ENCODE measurements at regions not wholly inside any gene's neighbourhood (a gene's known extent, or its start where the extent isn't known, plus 50 kb on each side); places are given as distances from the start of the nearest gene placed in this dataset.

- no peaks in the 10 kb centered on the region for H3K4me1 Mint-ChIP-seq
- no peaks in the 10 kb centered on the region for H3K36me3 Mint-ChIP-seq (ENCODE audit: low read depth)
- no peak overlapping the region for H3K27ac Mint-ChIP-seq
- no peak for ATAC-seq
- DNase-seq: no peak
- H3K9me3 Mint-ChIP-seq: peaks cover 5% of the 10 kb centered on the region
- H3K4me3 Mint-ChIP-seq: no peak overlapping the region
- H3K27me3 Mint-ChIP-seq: no peaks in the 10 kb centered on the region
These were observed 1290.7 kb upstream of the ADGRL2 start for GRCh38 chr1:80509965-80510522.

GRCh38 chr1:80506216-80506615 lies 1294.5 kb upstream of the ADGRL2 start:
- no peaks in the 10 kb centered on the region for H3K36me3 Mint-ChIP-seq (ENCODE audit: low read depth)
- no peaks in the 10 kb centered on the region for H3K4me1 Mint-ChIP-seq
- no peak overlapping the region for H3K27ac Mint-ChIP-seq
- DNase-seq (no peak), ATAC-seq (no peak)
- no peaks in the 10 kb centered on the region for H3K27me3 Mint-ChIP-seq
- H3K4me3 Mint-ChIP-seq: no peak overlapping the region
- peaks cover 8% of the 10 kb centered on the region for H3K9me3 Mint-ChIP-seq

GRCh38 chr1:80498673-80499072 lies 1302.1 kb upstream of the ADGRL2 start:
- Mint-ChIP-seq H3K36me3 (ENCODE audit: low read depth) (no peaks in the 10 kb centered on the region), H3K4me1 (no peaks in the 10 kb centered on the region), H3K27me3 (no peaks in the 10 kb centered on the region), H3K9me3 (no peaks in the 10 kb centered on the region), H3K4me3 (no peak overlapping the region), H3K27ac (no peak overlapping the region)
- ATAC-seq: no peak
- DNase-seq: no peak

GRCh38 chr1:80495806-80496205 lies 1304.9 kb upstream of the ADGRL2 start:
- no peaks in the 10 kb centered on the region for H3K9me3 Mint-ChIP-seq
- H3K27ac Mint-ChIP-seq: no peak overlapping the region
- ATAC-seq: no peak
- no peaks in the 10 kb centered on the region for H3K4me1 Mint-ChIP-seq
- DNase-seq: no peak
- H3K27me3 Mint-ChIP-seq: no peaks in the 10 kb centered on the region
- no peak overlapping the region for H3K4me3 Mint-ChIP-seq
- no peaks in the 10 kb centered on the region for H3K36me3 Mint-ChIP-seq (ENCODE audit: low read depth)

GRCh38 chr1:80472145-80472544 lies 1328.6 kb upstream of the ADGRL2 start:
- Mint-ChIP-seq H3K27me3 (no peaks in the 10 kb centered on the region), H3K9me3 (peaks cover 11% of the 10 kb centered on the region), H3K36me3 (ENCODE audit: low read depth) (no peaks in the 10 kb centered on the region), H3K27ac (no peak overlapping the region), H3K4me3 (no peak overlapping the region), H3K4me1 (no peaks in the 10 kb centered on the region)
- no peak for DNase-seq
- no peak for ATAC-seq

GRCh38 chr1:80468356-80468755 lies 1332.4 kb upstream of the ADGRL2 start:
- no peaks in the 10 kb centered on the region for H3K27me3 Mint-ChIP-seq
- DNase-seq: no peak
- H3K4me3 Mint-ChIP-seq: no peak overlapping the region
- H3K4me1 Mint-ChIP-seq: no peaks in the 10 kb centered on the region
- H3K36me3 Mint-ChIP-seq (ENCODE audit: low read depth): no peaks in the 10 kb centered on the region
- H3K9me3 Mint-ChIP-seq: peaks cover 5% of the 10 kb centered on the region
- no peak for ATAC-seq
- H3K27ac Mint-ChIP-seq: no peak overlapping the region

GRCh38 chr1:80462006-80462405 lies 1338.7 kb upstream of the ADGRL2 start:
- Mint-ChIP-seq H3K36me3 (ENCODE audit: low read depth) (no peaks in the 10 kb centered on the region), H3K4me3 (no peak overlapping the region), H3K27me3 (no peaks in the 10 kb centered on the region), H3K9me3 (peaks cover 7% of the 10 kb centered on the region), H3K4me1 (no peaks in the 10 kb centered on the region), H3K27ac (no peak overlapping the region)
- DNase-seq (no peak), ATAC-seq (no peak)

- Mint-ChIP-seq H3K27ac (no peak overlapping the region), H3K4me3 (no peak overlapping the region), H3K9me3 (peaks cover 5% of the 10 kb centered on the region), H3K36me3 (ENCODE audit: low read depth) (no peaks in the 10 kb centered on the region), H3K4me1 (no peaks in the 10 kb centered on the region), H3K27me3 (no peaks in the 10 kb centered on the region)
- DNase-seq (no peak), ATAC-seq (no peak)
These were observed 1343.3 kb upstream of the ADGRL2 start for GRCh38 chr1:80457409-80457808.

GRCh38 chr1:80453775-80454174 lies 1347.0 kb upstream of the ADGRL2 start:
- ATAC-seq: no peak
- Mint-ChIP-seq H3K27ac (no peak overlapping the region), H3K4me1 (no peaks in the 10 kb centered on the region)

GRCh38 chr1:80450711-80451110 lies 1350.0 kb upstream of the ADGRL2 start:
- no peak for ATAC-seq
- Mint-ChIP-seq H3K9me3 (no peaks in the 10 kb centered on the region), H3K27ac (no peak overlapping the region), H3K27me3 (no peaks in the 10 kb centered on the region), H3K36me3 (ENCODE audit: low read depth) (no peaks in the 10 kb centered on the region), H3K4me3 (no peak overlapping the region), H3K4me1 (no peaks in the 10 kb centered on the region)
- DNase-seq: no peak

More at GRCh38 chr1:80453775-80454174, 1347.0 kb upstream of the ADGRL2 start:
- no peak for DNase-seq
- H3K9me3 Mint-ChIP-seq: no peaks in the 10 kb centered on the region
- H3K36me3 Mint-ChIP-seq (ENCODE audit: low read depth): no peaks in the 10 kb centered on the region
- H3K4me3 Mint-ChIP-seq: no peak overlapping the region
- no peaks in the 10 kb centered on the region for H3K27me3 Mint-ChIP-seq

- ATAC-seq: no peak
- no peaks in the 10 kb centered on the region for H3K36me3 Mint-ChIP-seq (ENCODE audit: low read depth)
- no peak for DNase-seq
- no peak overlapping the region for H3K27ac Mint-ChIP-seq
- H3K4me1 Mint-ChIP-seq: no peaks in the 10 kb centered on the region
- no peak overlapping the region for H3K4me3 Mint-ChIP-seq
- no peaks in the 10 kb centered on the region for H3K27me3 Mint-ChIP-seq
- no peaks in the 10 kb centered on the region for H3K9me3 Mint-ChIP-seq
These were observed 1352.7 kb upstream of the ADGRL2 start for GRCh38 chr1:80448081-80448480.

GRCh38 chr1:80447526-80447925 lies 1353.2 kb upstream of the ADGRL2 start:
- H3K9me3 Mint-ChIP-seq: no peaks in the 10 kb centered on the region

GRCh38 chr1:80445033-80445432 lies 1355.7 kb upstream of the ADGRL2 start:
- no peak for DNase-seq
- H3K27me3 Mint-ChIP-seq: no peaks in the 10 kb centered on the region
- no peak for ATAC-seq
- no peak overlapping the region for H3K4me3 Mint-ChIP-seq
- H3K27ac Mint-ChIP-seq: no peak overlapping the region
- H3K36me3 Mint-ChIP-seq (ENCODE audit: low read depth): no peaks in the 10 kb centered on the region
- no peaks in the 10 kb centered on the region for H3K9me3 Mint-ChIP-seq
- H3K4me1 Mint-ChIP-seq: no peaks in the 10 kb centered on the region

More at GRCh38 chr1:80447526-80447925, 1353.2 kb upstream of the ADGRL2 start:
- H3K27ac Mint-ChIP-seq: no peak overlapping the region
- H3K36me3 Mint-ChIP-seq (ENCODE audit: low read depth): no peaks in the 10 kb centered on the region
- no peaks in the 10 kb centered on the region for H3K27me3 Mint-ChIP-seq
- ATAC-seq: no peak
- DNase-seq: no peak
- H3K4me3 Mint-ChIP-seq: no peak overlapping the region
- H3K4me1 Mint-ChIP-seq: no peaks in the 10 kb centered on the region

- Mint-ChIP-seq H3K9me3 (no peaks in the 10 kb centered on the region), H3K4me3 (no peak overlapping the region), H3K4me1 (no peaks in the 10 kb centered on the region), H3K36me3 (ENCODE audit: low read depth) (no peaks in the 10 kb centered on the region), H3K27ac (no peak overlapping the region), H3K27me3 (no peaks in the 10 kb centered on the region)
- ATAC-seq (no peak), DNase-seq (no peak)
These were observed 1356.6 kb upstream of the ADGRL2 start for GRCh38 chr1:80444171-80444570.

- H3K36me3 Mint-ChIP-seq (ENCODE audit: low read depth): no peaks in the 10 kb centered on the region
- no peaks in the 10 kb centered on the region for H3K4me1 Mint-ChIP-seq
- H3K27me3 Mint-ChIP-seq: no peaks in the 10 kb centered on the region
- H3K4me3 Mint-ChIP-seq: no peak overlapping the region
- ATAC-seq: no peak
- H3K27ac Mint-ChIP-seq: no peak overlapping the region
- H3K9me3 Mint-ChIP-seq: no peaks in the 10 kb centered on the region
- DNase-seq: no peak
These were observed 1359.1 kb upstream of the ADGRL2 start for GRCh38 chr1:80441664-80442063.

GRCh38 chr1:80436851-80437250 lies 1363.9 kb upstream of the ADGRL2 start:
- DNase-seq (no peak), ATAC-seq (no peak)
- H3K9me3 Mint-ChIP-seq: peaks cover 5% of the 10 kb centered on the region
- no peaks in the 10 kb centered on the region for H3K4me1 Mint-ChIP-seq
- no peak overlapping the region for H3K27ac Mint-ChIP-seq
- no peak overlapping the region for H3K4me3 Mint-ChIP-seq
- H3K36me3 Mint-ChIP-seq (ENCODE audit: low read depth): no peaks in the 10 kb centered on the region
- H3K27me3 Mint-ChIP-seq: no peaks in the 10 kb centered on the region
